ENCODE measurements at regions not wholly inside any gene's neighbourhood (a gene's known extent, or its start where the extent isn't known, plus 50 kb on each side); places are given as distances from the start of the nearest gene placed in this dataset.

DNA sequence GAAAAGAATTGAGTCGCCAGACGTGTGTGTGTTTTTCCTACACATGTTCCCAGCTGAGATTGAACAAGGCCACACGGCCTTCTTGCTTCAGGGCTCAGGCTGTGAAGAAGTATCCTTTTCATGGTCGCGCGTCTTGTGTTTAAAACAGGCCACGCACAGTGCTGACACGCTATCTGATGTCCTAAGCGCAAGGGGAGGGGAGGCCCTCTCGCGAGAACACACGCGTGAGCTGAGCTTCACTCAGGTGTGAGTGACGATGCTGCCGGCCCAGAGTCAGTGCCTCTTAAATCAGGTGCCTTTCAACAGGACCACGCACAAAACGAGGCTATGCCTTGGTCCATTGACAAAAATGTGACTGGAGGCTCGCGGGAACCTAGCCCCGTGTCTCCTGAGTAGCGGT is 103.7 kb downstream of the TEX29 start:
- Histone ChIP-seq H3K79me2 (ENCODE audit: control insufficient read depth, low read length) (no peaks in the 10 kb centered on the region), H3K9me3 (ENCODE audit: control insufficient read depth, insufficient read depth, low read length) (no peaks in the 10 kb centered on the region), H3F3A (ENCODE audit: control insufficient read depth, insufficient read depth) (no peaks in the 10 kb centered on the region), H4K20me1 (ENCODE audit: control insufficient read depth, insufficient read depth, low read depth, low read length) (no peaks in the 10 kb centered on the region), H3K4me2 (ENCODE audit: low read length) (no peak overlapping the region), H3K27ac (ENCODE audit: low read depth, low read length) (no peak overlapping the region), H3K9me2 (replicated peaks; ENCODE audit: control insufficient read depth, low read length) (no peaks in the 10 kb centered on the region), H3K27me3 (ENCODE audit: control insufficient read depth, low read length) (no peaks in the 10 kb centered on the region; the same call in 1 of the 2 replicates), H3K4me1 (ENCODE audit: control insufficient read depth, low read length) (no peaks in the 10 kb centered on the region), H3K4me3 (ENCODE audit: low read length) (no peak overlapping the region), H3K36me3 (ENCODE audit: control insufficient read depth, low read length) (no peaks in the 10 kb centered on the region)
- TF ChIP-seq EZH2phosphoT487 (IDR thresholded peaks at IDR 0.05; ENCODE audit: borderline replicate concordance, low read length) = no peak
- TF ChIP-seq, protein P1, sequence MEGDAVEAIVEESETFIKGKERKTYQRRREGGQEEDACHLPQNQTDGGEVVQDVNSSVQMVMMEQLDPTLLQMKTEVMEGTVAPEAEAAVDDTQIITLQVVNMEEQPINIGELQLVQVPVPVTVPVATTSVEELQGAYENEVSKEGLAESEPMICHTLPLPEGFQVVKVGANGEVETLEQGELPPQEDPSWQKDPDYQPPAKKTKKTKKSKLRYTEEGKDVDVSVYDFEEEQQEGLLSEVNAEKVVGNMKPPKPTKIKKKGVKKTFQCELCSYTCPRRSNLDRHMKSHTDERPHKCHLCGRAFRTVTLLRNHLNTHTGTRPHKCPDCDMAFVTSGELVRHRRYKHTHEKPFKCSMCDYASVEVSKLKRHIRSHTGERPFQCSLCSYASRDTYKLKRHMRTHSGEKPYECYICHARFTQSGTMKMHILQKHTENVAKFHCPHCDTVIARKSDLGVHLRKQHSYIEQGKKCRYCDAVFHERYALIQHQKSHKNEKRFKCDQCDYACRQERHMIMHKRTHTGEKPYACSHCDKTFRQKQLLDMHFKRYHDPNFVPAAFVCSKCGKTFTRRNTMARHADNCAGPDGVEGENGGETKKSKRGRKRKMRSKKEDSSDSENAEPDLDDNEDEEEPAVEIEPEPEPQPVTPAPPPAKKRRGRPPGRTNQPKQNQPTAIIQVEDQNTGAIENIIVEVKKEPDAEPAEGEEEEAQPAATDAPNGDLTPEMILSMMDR (IDR thresholded peaks at IDR 0.05; ENCODE audit: low read depth, low read length, poor library complexity, severe bottlenecking) = no peak

DNA sequence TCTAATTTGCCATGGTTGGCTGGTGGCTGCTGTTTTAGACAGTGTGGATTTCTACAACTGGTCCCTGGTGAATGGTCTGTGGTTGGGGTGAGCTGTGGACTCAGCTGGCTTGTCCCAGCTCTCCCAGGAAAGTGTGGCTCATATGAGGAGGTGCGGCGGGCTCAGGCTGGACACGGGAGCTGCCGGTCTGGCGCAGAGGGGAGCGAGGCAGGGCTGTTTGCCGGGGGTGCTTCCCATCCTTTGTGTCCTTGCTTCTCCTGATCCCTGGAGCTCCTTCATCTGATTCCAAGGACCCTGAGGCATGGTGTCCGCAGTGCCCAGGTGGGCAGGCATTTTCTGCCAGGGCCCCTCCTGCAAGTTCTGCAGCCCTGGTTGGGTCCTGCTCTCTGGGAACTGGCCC is 104.9 kb downstream of the TEX29 start:
- no peaks in the 10 kb centered on the region for H3K36me3 ChIP-seq (ENCODE audit: control insufficient read depth, low read length)
- H3F3A ChIP-seq (ENCODE audit: control insufficient read depth, insufficient read depth) = no peaks in the 10 kb centered on the region
- no peaks in the 10 kb centered on the region for H3K9me3 ChIP-seq (ENCODE audit: control insufficient read depth, insufficient read depth, low read length)
- TF ChIP-seq, protein P1 (IDR thresholded peaks at IDR 0.05; ENCODE audit: low read depth, low read length, poor library complexity, severe bottlenecking) = no peak
- TF ChIP-seq EZH2phosphoT487 (IDR thresholded peaks at IDR 0.05; ENCODE audit: borderline replicate concordance, low read length) = no peak
- H3K9me2 ChIP-seq (replicated peaks; ENCODE audit: control insufficient read depth, low read length) = no peaks in the 10 kb centered on the region
- no peaks in the 10 kb centered on the region for H3K4me1 ChIP-seq (ENCODE audit: control insufficient read depth, low read length)
- no peaks in the 10 kb centered on the region for H4K20me1 ChIP-seq (ENCODE audit: control insufficient read depth, insufficient read depth, low read depth, low read length)
- no peak overlapping the region for H3K27ac ChIP-seq (ENCODE audit: low read depth, low read length)
- no peaks in the 10 kb centered on the region for H3K79me2 ChIP-seq (ENCODE audit: control insufficient read depth, low read length)
- H3K4me3 ChIP-seq (ENCODE audit: low read length) = no peak overlapping the region
- H3K27me3 ChIP-seq (ENCODE audit: control insufficient read depth, low read length) = no peaks in the 10 kb centered on the region; the same call in 1 of the 2 replicates
- H3K4me2 ChIP-seq (ENCODE audit: low read length) = no peak overlapping the region

DNA sequence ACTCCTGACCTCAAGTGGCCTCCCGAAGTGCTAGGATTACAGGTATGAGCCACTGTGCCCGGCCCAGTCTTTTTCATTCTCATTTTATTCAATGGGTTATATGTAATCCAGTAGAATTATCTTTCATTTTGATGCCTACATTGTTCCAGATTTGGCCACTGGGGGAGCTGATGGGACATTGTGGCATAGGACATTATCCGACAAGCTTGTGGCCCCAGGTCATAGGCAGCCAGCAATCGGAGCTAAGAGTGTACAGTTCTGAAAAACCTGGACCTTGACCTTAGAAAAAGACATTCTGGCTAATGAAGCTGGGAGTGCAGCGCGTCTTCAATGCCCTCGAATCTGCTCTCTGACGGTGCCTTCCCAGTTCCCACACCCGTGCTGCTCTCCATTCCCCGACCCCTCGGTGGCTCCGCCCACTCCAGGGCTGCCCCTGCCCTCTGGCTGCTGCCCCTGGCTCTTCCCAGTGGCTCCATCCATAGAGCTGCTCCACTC is 108.7 kb downstream of the TEX29 start:
- Histone ChIP-seq H3K4me2 (ENCODE audit: low read length) (no peak overlapping the region), H3K27ac (ENCODE audit: low read depth, low read length) (no peak overlapping the region), H3K27me3 (ENCODE audit: control insufficient read depth, low read length) (no peaks in the 10 kb centered on the region; the same call in none of the 2 replicates), H3K4me1 (ENCODE audit: control insufficient read depth, low read length) (no peaks in the 10 kb centered on the region), H3F3A (ENCODE audit: control insufficient read depth, insufficient read depth) (no peaks in the 10 kb centered on the region), H4K20me1 (ENCODE audit: control insufficient read depth, insufficient read depth, low read depth, low read length) (no peaks in the 10 kb centered on the region), H3K9me3 (ENCODE audit: control insufficient read depth, insufficient read depth, low read length) (no peaks in the 10 kb centered on the region), H3K36me3 (ENCODE audit: control insufficient read depth, low read length) (no peaks in the 10 kb centered on the region), H3K79me2 (ENCODE audit: control insufficient read depth, low read length) (no peaks in the 10 kb centered on the region), H3K4me3 (ENCODE audit: low read length) (no peak overlapping the region), H3K9me2 (replicated peaks; ENCODE audit: control insufficient read depth, low read length) (no peaks in the 10 kb centered on the region; the same call in 1 of the 2 replicates)
- TF ChIP-seq, protein P1 (IDR thresholded peaks at IDR 0.05; ENCODE audit: low read depth, low read length, poor library complexity, severe bottlenecking) = peak; percentile 67
- no peak for TF ChIP-seq EZH2phosphoT487 (IDR thresholded peaks at IDR 0.05; ENCODE audit: borderline replicate concordance, low read length)

Measured in DOHH2 (cell line).